GM12875 (cell line): ENCODE measurements at regions not wholly inside any gene's neighbourhood (a gene's known extent, or its start where the extent isn't known, plus 50 kb on each side); places are given as distances from the start of the nearest gene placed in this dataset.

Experiments
- H3K4me3 ChIP-seq: one replicate; pipeline ENCODE4 v1.5.1; 2011; ENCODE audit warnings: low read depth, low read length, control low read depth
- TF ChIP-seq, protein P1 (sequence below): IDR thresholded peaks from 2 replicates; pipeline ENCODE4 v1.5.1; 2011; ENCODE audit warnings: low read depth, mild to moderate bottlenecking, control low read depth, inconsistent platforms, low read length, moderate library complexity, borderline replicate concordance; ENCODE audit not compliant: insufficient read depth

DNA sequence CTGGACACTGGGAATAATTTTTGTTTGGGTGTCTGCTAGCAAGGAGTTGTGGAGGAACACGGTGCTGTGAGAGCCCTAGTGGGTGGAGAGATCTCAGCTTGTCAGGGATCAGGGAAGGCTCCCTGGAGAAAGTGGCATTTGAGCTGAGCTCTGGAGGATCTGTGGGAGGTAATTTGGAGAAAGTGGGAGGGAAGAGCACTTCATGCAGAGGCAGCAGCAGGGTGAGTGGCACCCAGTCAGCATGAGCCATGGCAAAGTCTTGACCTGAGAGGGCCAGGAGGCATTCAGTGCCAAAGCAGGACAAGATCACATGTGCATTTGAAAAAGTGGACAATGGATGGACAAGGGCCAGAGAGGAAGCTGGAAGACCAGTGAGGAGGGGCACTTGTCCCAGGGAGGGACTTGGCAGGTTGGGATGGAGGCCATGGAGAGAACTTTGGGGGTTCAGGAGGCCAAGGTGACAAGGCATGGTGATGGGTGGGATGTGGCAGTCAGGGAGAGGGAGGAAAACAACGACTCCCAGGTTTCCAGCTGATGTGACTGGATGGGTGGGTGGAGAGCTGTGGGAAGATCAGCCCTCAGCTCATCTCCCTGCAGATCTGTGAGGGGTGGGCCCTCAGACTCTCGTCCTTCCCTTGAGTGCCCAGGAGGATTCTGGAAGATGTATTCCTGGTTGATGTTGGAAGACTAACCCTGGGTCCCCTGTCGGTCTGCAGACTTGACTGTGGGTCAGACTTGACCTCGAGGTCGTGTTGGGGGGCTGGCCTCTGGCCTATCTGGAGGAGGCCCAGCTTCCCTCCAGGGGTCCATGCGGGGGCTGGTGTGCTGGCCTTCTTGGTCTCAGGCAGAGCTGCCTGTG lies 68.9 kb upstream of the PITX1 start:
- TF ChIP-seq, protein P1, sequence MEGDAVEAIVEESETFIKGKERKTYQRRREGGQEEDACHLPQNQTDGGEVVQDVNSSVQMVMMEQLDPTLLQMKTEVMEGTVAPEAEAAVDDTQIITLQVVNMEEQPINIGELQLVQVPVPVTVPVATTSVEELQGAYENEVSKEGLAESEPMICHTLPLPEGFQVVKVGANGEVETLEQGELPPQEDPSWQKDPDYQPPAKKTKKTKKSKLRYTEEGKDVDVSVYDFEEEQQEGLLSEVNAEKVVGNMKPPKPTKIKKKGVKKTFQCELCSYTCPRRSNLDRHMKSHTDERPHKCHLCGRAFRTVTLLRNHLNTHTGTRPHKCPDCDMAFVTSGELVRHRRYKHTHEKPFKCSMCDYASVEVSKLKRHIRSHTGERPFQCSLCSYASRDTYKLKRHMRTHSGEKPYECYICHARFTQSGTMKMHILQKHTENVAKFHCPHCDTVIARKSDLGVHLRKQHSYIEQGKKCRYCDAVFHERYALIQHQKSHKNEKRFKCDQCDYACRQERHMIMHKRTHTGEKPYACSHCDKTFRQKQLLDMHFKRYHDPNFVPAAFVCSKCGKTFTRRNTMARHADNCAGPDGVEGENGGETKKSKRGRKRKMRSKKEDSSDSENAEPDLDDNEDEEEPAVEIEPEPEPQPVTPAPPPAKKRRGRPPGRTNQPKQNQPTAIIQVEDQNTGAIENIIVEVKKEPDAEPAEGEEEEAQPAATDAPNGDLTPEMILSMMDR, result no peak
- H3K4me3 ChIP-seq, result no peak overlapping the region

DNA sequence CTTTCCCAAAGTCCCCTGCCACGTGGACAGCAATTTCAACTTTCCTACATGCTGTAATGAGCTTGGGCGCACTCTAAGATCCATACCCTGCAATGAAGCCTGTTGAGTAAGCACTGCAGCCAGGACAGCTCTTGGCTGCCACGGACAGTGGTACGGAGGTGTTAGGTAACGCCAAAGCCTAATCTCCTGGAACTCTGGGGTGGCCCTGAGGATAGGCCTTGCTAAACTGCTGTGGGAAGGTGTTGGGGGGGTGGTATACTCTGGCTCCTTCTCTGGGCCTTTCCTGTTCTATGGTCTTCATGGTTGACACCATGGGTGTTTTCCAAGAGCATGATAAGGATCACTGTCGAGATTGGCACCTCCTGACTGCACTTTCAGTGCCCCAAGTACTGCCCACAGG lies 66.4 kb upstream of the PITX1 start:
- TF ChIP-seq, protein P1, result no peak
- H3K4me3 ChIP-seq, result no peak overlapping the region

DNA sequence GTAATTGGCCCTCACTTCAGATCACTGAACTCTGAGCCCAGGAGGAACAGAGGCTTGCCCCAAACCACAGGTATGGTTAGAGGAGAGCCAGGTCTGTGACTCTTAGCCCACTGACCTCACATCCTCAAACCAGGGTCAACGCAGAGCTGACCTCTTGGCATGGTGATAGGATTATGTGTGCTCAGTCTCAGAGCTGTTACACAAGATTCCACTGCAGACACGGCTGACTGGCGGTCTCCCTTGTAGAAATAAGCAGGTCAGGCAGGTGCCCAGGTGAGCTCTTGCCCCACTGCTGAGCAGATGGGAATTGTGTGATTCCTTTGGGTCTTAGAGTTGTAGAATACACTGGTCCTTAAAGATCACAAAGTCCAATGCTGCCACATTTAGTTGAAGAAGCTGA lies 66.0 kb upstream of the PITX1 start:
- TF ChIP-seq, protein P1, result no peak
- H3K4me3 ChIP-seq, result no peak overlapping the region

DNA sequence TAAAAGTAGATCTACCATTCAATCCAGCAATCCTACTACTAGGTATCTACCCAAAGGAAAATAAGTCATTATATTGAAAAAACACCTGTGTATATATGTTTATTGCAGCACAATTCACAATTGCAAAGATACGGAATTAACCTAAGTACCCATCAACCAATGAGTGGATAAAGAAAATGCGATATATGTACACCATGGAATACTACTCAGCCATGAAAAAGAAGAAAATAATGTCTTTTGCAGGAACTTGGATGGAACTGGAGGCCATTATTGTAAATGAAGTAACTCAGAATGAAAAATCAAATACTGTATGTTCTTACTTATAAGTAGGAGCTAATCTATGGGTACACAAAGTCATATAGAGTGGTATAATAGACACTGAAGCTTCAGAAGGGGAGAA lies 63.4 kb upstream of the PITX1 start:
- H3K4me3 ChIP-seq, result no peak overlapping the region
- TF ChIP-seq, protein P1, result no peak

DNA sequence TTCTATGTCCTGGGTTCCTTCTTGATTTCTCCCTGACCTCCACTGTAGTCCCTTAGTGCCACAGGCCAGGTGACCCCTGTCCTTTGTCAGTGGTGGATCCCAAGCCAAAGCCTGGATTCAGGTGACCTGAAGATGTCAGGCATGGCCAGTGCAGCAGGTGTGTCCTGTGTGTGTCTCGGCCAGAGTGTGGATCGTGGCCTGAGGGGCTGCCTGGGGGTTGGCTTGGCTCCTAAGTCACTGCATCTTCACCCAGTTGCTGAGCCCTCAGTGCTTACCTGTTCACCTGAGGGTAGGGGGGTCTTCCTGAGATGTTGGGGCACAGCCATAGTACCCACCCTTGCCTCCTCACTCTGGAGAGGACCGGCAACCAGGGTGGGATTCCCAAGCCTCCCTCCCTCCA lies 61.8 kb upstream of the PITX1 start:
- TF ChIP-seq, protein P1, result no peak
- no peak overlapping the region for H3K4me3 ChIP-seq

DNA sequence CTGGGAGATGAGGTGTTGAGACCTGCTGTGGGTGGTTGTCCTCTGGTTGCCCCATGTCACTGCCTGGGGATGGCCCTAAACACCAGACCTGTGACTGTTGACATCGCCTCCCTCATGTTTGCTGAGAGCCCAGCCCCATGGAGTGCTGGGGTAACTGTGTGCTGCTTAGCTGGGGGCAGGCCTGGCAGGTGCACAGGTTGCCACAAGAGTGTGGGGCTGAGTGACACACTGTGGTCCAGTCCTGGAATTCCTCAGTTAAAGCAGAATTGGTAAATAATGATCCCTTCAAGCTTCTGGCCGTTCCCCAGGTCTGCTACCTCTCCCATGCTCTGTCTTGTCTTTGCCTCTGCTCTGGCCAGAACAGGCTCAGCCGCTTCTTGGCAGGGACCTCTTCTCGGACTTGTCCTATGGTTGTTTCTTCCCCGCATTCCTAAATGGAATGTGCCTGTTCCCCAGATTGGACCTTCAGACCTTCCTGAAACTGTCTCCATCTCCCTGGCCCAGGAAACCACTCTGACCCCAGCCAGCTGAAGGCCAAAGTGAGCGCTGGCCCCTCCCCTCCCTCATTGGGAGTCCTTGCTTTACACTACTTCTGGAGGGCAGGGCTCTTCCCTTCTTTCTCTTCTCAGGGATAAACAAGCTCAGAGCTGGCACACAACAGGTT lies 61.2 kb upstream of the PITX1 start:
- TF ChIP-seq, protein P1, result no peak
- H3K4me3 ChIP-seq, result no peak overlapping the region
